ENCODE measurements at regions not wholly inside any gene's neighbourhood (a gene's known extent, or its start where the extent isn't known, plus 50 kb on each side); places are given as distances from the start of the nearest gene placed in this dataset.

- DNase-seq, result no peak
- no peak overlapping the region for H2BK120ac ChIP-seq (ENCODE audit: low read depth, low read length, poor library complexity, severe bottlenecking)
- H4K91ac ChIP-seq (ENCODE audit: insufficient read length, low read depth, low read length), result no peak overlapping the region
- H2BK20ac ChIP-seq (ENCODE audit: low read depth, low read length, poor library complexity, severe bottlenecking), result no peak overlapping the region
- no peaks in the 10 kb centered on the region for H3K36me3 Mint-ChIP-seq (ENCODE audit: insufficient read depth in 1 of 3, low read depth in 3 of 3)
- no peak overlapping the region for H3K27ac Mint-ChIP-seq
- H3K27ac ChIP-seq (ENCODE audit: insufficient read length, low read depth, low read length), result no peak overlapping the region
- peaks cover 5% of the 10 kb centered on the region; the same call in 1 of the 2 replicates for H3K27me3 ChIP-seq (ENCODE audit: insufficient read depth, low read length)
- H2BK12ac ChIP-seq (ENCODE audit: insufficient read length, low read depth, low read length), result no peak overlapping the region
- no peak overlapping the region for H2AK5ac ChIP-seq (ENCODE audit: insufficient read length, low read length)
- no peak overlapping the region for H2BK5ac ChIP-seq (ENCODE audit: insufficient read length, low read length)
- no peak overlapping the region for H3K4me2 ChIP-seq (ENCODE audit: insufficient read depth, insufficient read length, low read length)
- no peak overlapping the region for H2BK15ac ChIP-seq (ENCODE audit: low read depth, low read length)
- no peaks in the 10 kb centered on the region for H3K79me1 ChIP-seq (ENCODE audit: insufficient read depth, low read depth, low read length, poor library complexity, severe bottlenecking)
- no peak overlapping the region for H3K14ac ChIP-seq (ENCODE audit: insufficient read depth, low read length)
- H3K4me3 Mint-ChIP-seq, result no peak overlapping the region
- no peak for TF ChIP-seq CTCF (conservative IDR thresholded peaks at IDR 0.05)
- H4K5ac ChIP-seq (ENCODE audit: insufficient read length, low read depth, low read length), result no peak overlapping the region
- H3K9ac ChIP-seq (ENCODE audit: extremely low read depth, insufficient read length, low read length), result no peak overlapping the region
- H4K8ac ChIP-seq (replicated peaks; ENCODE audit: insufficient read length, low read depth, low read length), result no peak overlapping the region
- no peaks in the 10 kb centered on the region for H3K4me1 ChIP-seq (ENCODE audit: insufficient read depth, low read length)
- H2AFZ ChIP-seq (ENCODE audit: low read length), result no peak overlapping the region
- H3K27me3 Mint-ChIP-seq (ENCODE audit: low read depth), result peaks cover 37% of the 10 kb centered on the region
- H3K18ac ChIP-seq (ENCODE audit: insufficient read length, low read depth, low read length), result no peak overlapping the region
- no peaks in the 10 kb centered on the region for H3K9me3 Mint-ChIP-seq
- H3K23ac ChIP-seq (ENCODE audit: insufficient read length, low read depth, low read length), result no peak overlapping the region
- H3K4me1 Mint-ChIP-seq, result peaks cover 4 to 5% of the 10 kb centered on the region in 2 experiments
- H4K20me1 ChIP-seq (ENCODE audit: control insufficient read depth, insufficient read depth, insufficient read length), result no peaks in the 10 kb centered on the region
- no peaks in the 10 kb centered on the region for H3K9me3 ChIP-seq (ENCODE audit: control insufficient read depth, low read depth, low read length)
- no peak overlapping the region for H3T11ph ChIP-seq (ENCODE audit: low read length)
- H3K23me2 ChIP-seq (ENCODE audit: insufficient read length, low read depth, low read length, poor library complexity, severe bottlenecking), result no peaks in the 10 kb centered on the region
- no peak overlapping the region for H3K4ac ChIP-seq (ENCODE audit: low read depth, low read length)
- no peak overlapping the region for H3K56ac ChIP-seq (ENCODE audit: insufficient read length, low read depth, low read length)
- no CpG with 5 or more reads among the region's 4 CpGs for WGBS (ENCODE audit: extremely low coverage, insufficient read length, low lambda C conversion rate)
- H3K79me2 ChIP-seq (ENCODE audit: insufficient read depth, low read length), result no peaks in the 10 kb centered on the region
Measured at GRCh38 chr6:95232446-95232845, 344.9 kb upstream of the MANEA start.

All from H9 (cell line).